HCT116 (cell line): ENCODE measurements at regions not wholly inside any gene's neighbourhood (a gene's known extent, or its start where the extent isn't known, plus 50 kb on each side); places are given as distances from the start of the nearest gene placed in this dataset.

ENCODE experiments used
- ATAC-seq: fragments of 200-7000 bp; cut with Tn5 transposase; 2 replicates; pipeline ENCODE4 v1.9.1; 2020; ENCODE audit warnings: mild to moderate bottlenecking, moderate library complexity
- BruUV-seq: library from RNA; stranded (reverse); fragments of 400-500 nt; replicated peaks from 2 replicates; lab custom pipeline; 2021; lab: Mats Ljungman, UMichigan
- CTCF ChIA-PET: fragments of 300-600 bp; sonication (Branson Sonifier 250); formaldehyde crosslinking; loops from one replicate; lab custom pipeline; 2021; ENCODE audit warnings: antibody characterized with exemption; lab: Charles Lee
- POLR2A ChIA-PET: fragments of 300-600, 350-600 bp; sonication (Branson Sonifier 250); formaldehyde crosslinking; loops from one replicate; lab custom pipeline; 2021; ENCODE audit warnings: antibody characterized with exemption; lab: Charles Lee
- RAD21 ChIA-PET, 2 experiments: fragments of 300-600 bp; sonication (Branson Sonifier 250); formaldehyde crosslinking; loops; one replicate each; lab custom pipeline; 2023; ENCODE audit warnings: low total read pairs in 2 of 2; ENCODE audit not compliant: uncharacterized antibody in 2 of 2, unreplicated experiment in 2 of 2, low non-redundant PET in 1 of 2; lab: Charles Lee
- DNase-seq: peaks from one replicate; pipeline ENCODE4 v3.0.0-alpha.2; 2010; ENCODE audit warnings: low read depth, low spot score
- H2AFZ ChIP-seq: fragments of 200-600 bp; shearing (Covaris generic), sonication (generic); 2 replicates; pipeline ENCODE4 v1.6.1; 2017; ENCODE audit warnings: low read depth, mixed run types, mixed read lengths, antibody characterized with exemption, low read length; ENCODE audit not compliant: poor library complexity, severe bottlenecking
- H3K27ac ChIP-seq: 2 replicates; pipeline ENCODE4 v1.5.1; 2012; ENCODE audit warnings: low read depth, low read length
- H3K27me3 ChIP-seq: fragments of 200-600 bp; sonication (generic); 2 replicates; pipeline ENCODE4 v1.6.1; 2016; ENCODE audit warnings: mixed run types, low read length, mixed read lengths; ENCODE audit not compliant: insufficient read depth
- H3K36me3 ChIP-seq, 2 experiments: fragments of 200-500 bp in 1 of 2; fragments of 200-600 bp in 1 of 2; sonication (Bioruptor generic) in 1 of 2; sonication (generic) in 1 of 2; 2 replicates each; pipeline versions ENCODE4 v1.5.1 to v1.6.1; 2014 to 2016; ENCODE audit warnings: low read length in 2 of 2, inconsistent platforms in 1 of 2, mixed read lengths in 1 of 2, mixed run types in 1 of 2; ENCODE audit not compliant: insufficient read depth in 2 of 2, control insufficient read depth in 1 of 2
- H3K4me1 ChIP-seq, 2 experiments: fragments of 200-600 bp in 1 of 2; sonication (generic) in 1 of 2; 2 replicates each; pipeline versions ENCODE4 v1.5.1 to v1.6.1; 2012 to 2017; ENCODE audit warnings: low read length in 2 of 2, inconsistent platforms in 1 of 2, mild to moderate bottlenecking in 1 of 2, mixed read lengths in 1 of 2, mixed run types in 1 of 2, moderate library complexity in 1 of 2; ENCODE audit not compliant: insufficient read depth in 2 of 2, control insufficient read depth in 1 of 2
- H3K4me2 ChIP-seq: fragments of 200-600 bp; sonication (generic); 2 replicates; pipeline ENCODE4 v1.6.1; 2017; ENCODE audit warnings: mixed run types, low read length, mixed read lengths
- H3K4me3 ChIP-seq, 2 experiments: fragments of 200-600 bp in 1 of 2; sonication (generic) in 1 of 2; replicated peaks in 1 of 2; 2 replicates each; pipeline ENCODE4 v1.5.1; 2011 to 2016; ENCODE audit warnings: low read length in 2 of 2, control low read depth in 1 of 2, low read depth in 1 of 2, mild to moderate bottlenecking in 1 of 2, mixed read lengths in 1 of 2, mixed run types in 1 of 2
- H3K79me2 ChIP-seq: fragments of 200-600 bp; sonication (generic); 2 replicates; pipeline ENCODE4 v1.6.1; 2017; ENCODE audit warnings: mild to moderate bottlenecking, mixed run types, low read length, moderate library complexity, mixed read lengths; ENCODE audit not compliant: insufficient read depth
- H3K9ac ChIP-seq: fragments of 200-600 bp; sonication (generic); 2 replicates; pipeline ENCODE4 v1.6.1; 2016; ENCODE audit warnings: low read length, mixed read lengths
- H3K9me2 ChIP-seq: fragments of 200-600 bp; sonication (generic), shearing (Covaris generic); 2 replicates; pipeline ENCODE4 v1.6.1; 2017; ENCODE audit warnings: mixed run types, mild to moderate bottlenecking, moderate library complexity; ENCODE audit not compliant: insufficient read depth
- H3K9me3 ChIP-seq, 2 experiments: fragments of 200-500 bp in 1 of 2; fragments of 200-600 bp in 1 of 2; sonication (Bioruptor generic) in 1 of 2; sonication (generic) in 1 of 2; 2 replicates each; pipeline ENCODE4 v1.6.1; 2014 to 2017; ENCODE audit warnings: low read length in 2 of 2, mixed read lengths in 2 of 2, inconsistent platforms in 1 of 2, low read depth in 1 of 2, mild to moderate bottlenecking in 1 of 2, mixed run types in 1 of 2, moderate library complexity in 1 of 2; ENCODE audit not compliant: control insufficient read depth in 1 of 2, insufficient read depth in 1 of 2
- H4K20me1 ChIP-seq: fragments of 200-600 bp; sonication (generic), shearing (Covaris generic); 2 replicates; pipeline ENCODE4 v1.6.1; 2017; ENCODE audit warnings: mixed run types, mild to moderate bottlenecking, moderate library complexity; ENCODE audit not compliant: insufficient read depth
- ATF3 ChIP-seq: IDR thresholded peaks from 2 replicates; pipeline ENCODE4 v1.6.1; 2012
- CBX3 ChIP-seq: IDR thresholded peaks from 2 replicates; pipeline ENCODE4 v1.6.1; 2012; ENCODE audit warnings: low read depth
- REST ChIP-seq: IDR thresholded peaks from 2 replicates; pipeline ENCODE4 v1.6.1; 2012; ENCODE audit warnings: low read depth
- TCF7L2 ChIP-seq: IDR thresholded peaks from 2 replicates; pipeline ENCODE4 v1.7.0; 2011; ENCODE audit warnings: borderline replicate concordance, inconsistent platforms; ENCODE audit not compliant: insufficient read depth, insufficient read length; ENCODE audit errors: extremely low read depth
- ZNF274 ChIP-seq: fragments of 200-500 bp; sonication (Bioruptor generic); IDR thresholded peaks from 2 replicates; pipeline ENCODE4 v1.6.1; 2014; ENCODE audit warnings: mild to moderate bottlenecking, low read depth, low read length, inconsistent platforms
- intact Hi-C: fragments of 100-400 bp; cut with micrococcal nuclease; formaldehyde crosslinking; loops from 2 replicates; pipeline ENCODE4 v1.10.0; 2022

DNA sequence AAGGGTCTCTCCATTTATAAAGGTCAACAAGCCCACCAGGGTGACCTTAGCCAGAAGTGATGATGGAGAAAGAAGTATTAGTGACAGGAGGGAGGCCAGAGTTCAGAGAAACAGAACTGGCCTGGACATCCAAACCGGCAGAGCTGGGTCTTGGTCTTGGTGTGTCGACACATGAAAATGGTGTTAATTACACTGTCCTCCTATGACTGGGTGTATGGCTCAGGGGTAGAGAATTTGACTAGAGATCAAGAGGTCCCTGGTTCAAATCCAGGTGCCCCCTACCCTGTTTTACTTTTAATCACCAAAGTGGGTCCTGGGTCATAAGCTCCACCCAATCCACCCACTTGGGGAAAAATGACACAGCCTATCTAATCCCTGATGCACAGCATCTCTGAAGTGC lies 110.6 kb upstream of the ZNF746 start (continued):
- TF ChIP-seq REST = no peak

DNA sequence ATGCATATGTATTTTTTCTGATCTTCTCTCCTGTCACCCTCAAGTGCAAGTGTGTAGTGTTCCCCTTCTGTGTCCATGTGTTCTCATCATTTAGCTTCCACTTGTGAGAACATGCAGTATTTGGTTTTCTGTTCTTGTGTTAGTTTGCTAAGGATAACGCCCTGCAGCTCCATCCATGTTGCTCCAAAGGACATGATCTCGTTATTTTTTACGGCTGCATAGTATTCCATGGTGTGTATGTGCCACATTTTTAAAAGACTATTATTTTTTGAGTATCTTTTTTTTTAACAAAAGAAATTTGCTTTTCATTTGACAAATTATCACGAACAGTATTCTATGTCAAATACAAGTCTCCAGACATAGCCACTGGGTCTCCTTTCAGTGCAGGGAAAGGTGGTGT lies 110.1 kb upstream of the ZNF746 start:
- no peak for TF ChIP-seq ATF3
- TF ChIP-seq TCF7L2 = no peak
- no peak for TF ChIP-seq ZNF274
- no peak for TF ChIP-seq REST
- TF ChIP-seq CBX3 = no peak
- intact Hi-C loops = no loop called here
- Histone ChIP-seq H3K4me2 (no peak overlapping the region), H3K9ac (no peak overlapping the region), H3K4me1 (no peaks in the 10 kb centered on the region), H2AFZ (no peak overlapping the region), H3K27me3 (no peaks in the 10 kb centered on the region), H3K4me3 (no peak overlapping the region), H3K27ac (no peak overlapping the region), H3K9me2 (no peaks in the 10 kb centered on the region), H3K36me3 (peaks cover 15 to 27% of the 10 kb centered on the region in 2 experiments; a peak in 3 of 4 replicates), H3K9me3 (no peaks in the 10 kb centered on the region), H4K20me1 (no peaks in the 10 kb centered on the region), H3K79me2 (no peaks in the 10 kb centered on the region)
- ChIA-PET RAD21 (no interaction called here), POLR2A (no interaction called here), CTCF (no interaction called here)
- no TSS peak for BruUV-seq
- DNase-seq = no peak
- ATAC-seq = no peak
